Fibroblast of skin of left quadriceps (primary cell): ENCODE measurements at regions not wholly inside any gene's neighbourhood (a gene's known extent, or its start where the extent isn't known, plus 50 kb on each side); places are given as distances from the start of the nearest gene placed in this dataset.
A peak's percentile ranks its signal among the peaks of the same experiment; 100 is the strongest.

ENCODE experiments used
- DNase-seq, 2 experiments: peaks; one replicate each; pipeline ENCODE4 v3.0.0-alpha.2; 2013; ENCODE audit warnings: low read depth in 2 of 2

DNA sequence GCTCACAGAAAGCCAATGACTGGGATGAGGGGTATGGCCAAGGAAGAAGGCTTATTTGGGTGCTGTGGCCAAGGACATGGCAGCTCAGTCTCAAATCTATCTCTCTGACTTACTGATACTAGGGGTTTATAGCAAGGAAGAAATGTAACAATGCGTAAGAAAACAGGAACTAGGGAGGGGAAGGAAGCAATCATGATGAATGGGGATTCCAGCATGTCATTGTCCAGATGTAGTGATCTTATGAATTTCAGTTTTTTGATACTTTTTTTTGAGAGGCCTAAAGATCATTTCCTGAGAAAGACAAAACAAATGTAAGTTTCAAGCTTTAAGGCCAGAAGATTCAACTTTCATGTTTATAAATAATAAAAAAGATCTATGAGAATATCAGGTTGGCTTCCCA is 298.6 kb upstream of the FAM98A start:
- DNase-seq = no peak

GRCh38 chr2:33893824-33894223 is 294.7 kb upstream of the FAM98A start:
- no peak for DNase-seq

GRCh38 chr2:33891616-33892015 is 292.5 kb upstream of the FAM98A start:
- DNase-seq = no peak

DNA sequence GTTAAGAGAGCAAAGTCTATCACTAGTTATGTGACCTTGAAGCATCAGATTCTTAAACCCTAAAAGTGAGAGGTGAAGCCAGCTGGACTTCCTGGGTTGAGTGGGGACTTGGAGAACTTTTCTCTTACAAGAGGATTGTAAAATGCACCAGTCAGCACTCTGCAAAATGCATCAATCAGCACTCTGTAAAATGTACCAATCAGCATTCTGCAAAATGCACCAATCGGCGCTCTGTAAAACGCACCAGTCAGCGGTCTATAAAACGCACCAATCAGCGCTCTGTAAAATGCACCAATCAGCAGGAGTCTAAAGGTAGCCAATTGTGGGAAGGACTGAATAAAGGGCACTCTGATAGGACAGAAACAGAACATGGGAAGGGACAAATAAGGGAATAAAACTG is 291.6 kb upstream of the FAM98A start:
- no peak for DNase-seq

DNA sequence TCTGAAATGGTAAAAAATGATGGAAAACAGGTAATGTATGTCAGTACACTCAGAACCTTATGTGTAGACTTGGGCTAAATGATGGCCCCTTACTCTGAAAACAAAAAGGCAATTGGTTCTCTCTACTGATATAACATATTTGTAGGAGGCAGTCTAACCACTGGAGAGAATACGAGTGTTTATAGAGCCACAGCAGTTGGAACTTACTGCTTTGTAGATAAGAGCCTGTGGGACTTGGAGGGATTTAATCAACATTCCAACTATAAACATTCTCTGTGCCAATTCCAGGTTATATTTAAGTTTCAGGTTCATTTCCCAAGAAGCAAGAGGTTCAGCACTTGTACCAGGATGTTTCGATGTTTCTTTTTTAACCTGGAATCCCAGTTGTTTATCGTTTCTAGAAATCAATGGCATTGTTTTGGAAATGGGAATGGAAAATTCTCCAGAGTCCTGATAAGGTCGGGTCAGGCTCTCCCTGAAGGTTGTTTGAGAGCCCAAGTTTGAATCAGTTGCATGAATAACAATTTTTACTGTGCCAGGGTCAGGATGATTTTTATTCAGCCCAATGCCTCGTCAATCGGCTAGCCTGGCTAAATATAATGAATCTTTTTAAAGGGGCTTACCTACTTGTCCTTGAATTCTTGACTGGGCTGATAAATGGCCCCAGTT is 278.4 kb upstream of the FAM98A start:
- DNase-seq = no peak

- no peak for DNase-seq
These were observed 274.0 kb upstream of the FAM98A start for GRCh38 chr2:33873076-33873605.

DNA sequence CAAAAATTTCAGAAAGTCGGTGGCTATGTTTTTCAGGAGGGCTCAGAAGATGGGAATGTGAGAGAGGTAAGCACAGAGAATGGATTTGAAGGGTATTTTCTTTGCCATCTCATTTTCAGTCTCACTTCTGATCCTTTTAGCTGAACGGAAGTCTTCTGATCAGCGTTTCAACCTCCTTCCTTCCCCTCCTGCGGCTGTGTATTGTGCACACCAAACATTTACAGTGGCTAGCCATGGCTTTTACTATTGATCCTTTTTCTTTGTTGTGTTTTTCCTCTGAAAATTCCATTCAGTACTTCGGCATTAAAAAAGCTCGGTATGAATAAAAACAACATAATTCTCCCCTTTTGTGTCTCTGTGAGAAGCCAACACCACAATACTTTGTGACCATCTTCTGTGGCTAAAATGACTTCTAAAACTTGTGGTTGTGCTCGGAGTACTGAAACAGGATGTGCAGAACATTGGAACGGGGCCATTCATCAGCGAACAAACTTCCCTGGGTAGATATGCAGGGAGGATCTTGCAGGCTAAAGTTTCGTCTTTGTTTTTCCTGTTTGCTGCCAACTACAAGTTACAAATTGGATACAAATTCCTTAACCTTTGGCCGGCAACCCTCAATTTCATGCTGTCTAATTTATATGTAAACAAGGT is 260.8 kb upstream of the FAM98A start:
- DNase-seq = no peak

DNA sequence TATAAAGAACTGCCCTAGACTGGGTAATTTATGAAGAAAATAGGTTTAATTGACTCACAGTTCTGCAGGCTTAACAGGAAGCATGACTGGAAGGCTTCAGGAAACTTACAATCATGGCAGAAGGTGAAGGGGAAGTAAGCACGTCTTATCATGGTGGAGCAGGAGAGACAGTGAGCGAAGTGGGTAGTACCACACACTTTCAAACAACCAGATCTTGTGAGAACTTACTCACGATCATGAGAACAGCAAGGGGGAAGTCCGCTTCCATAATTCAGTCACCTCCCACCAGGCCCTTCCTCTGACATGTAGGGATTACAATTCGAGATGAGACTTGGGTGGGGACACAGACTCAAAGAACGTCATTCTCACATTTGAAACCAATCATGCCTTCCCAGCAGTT is 260.1 kb upstream of the FAM98A start:
- DNase-seq = no peak

- DNase-seq = peak; percentile 9 to 15
These were observed 249.4 kb upstream of the FAM98A start for GRCh38 chr2:33848486-33848885.

DNA sequence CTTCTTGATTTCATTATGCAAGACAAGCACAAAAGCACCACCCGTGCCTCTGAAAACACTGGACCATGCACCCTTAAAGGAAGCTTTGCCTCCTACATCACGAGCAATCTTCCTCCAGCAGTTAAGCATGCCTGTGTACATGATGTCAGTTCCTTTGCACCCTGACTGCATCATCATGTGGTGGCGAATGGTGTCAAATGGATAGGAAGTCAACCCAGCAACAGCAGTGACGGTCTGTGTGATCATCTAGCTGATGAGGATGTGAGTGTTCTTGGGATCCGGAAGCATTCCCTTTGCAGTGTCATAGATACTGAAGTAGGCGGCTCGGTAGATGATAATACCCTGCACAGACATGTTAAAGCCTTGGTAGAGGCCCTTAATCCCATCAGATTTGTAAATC is 240.7 kb upstream of the FAM98A start:
- DNase-seq = no peak

- DNase-seq = no peak
These were observed 237.5 kb upstream of the FAM98A start for GRCh38 chr2:33836628-33837027.

GRCh38 chr2:33835911-33836310 is 236.8 kb upstream of the FAM98A start:
- DNase-seq = no peak

- no peak for DNase-seq
These were observed 223.9 kb upstream of the FAM98A start for GRCh38 chr2:33822964-33823363.

- no peak for DNase-seq
These were observed 213.6 kb upstream of the FAM98A start for GRCh38 chr2:33812707-33813106.

DNA sequence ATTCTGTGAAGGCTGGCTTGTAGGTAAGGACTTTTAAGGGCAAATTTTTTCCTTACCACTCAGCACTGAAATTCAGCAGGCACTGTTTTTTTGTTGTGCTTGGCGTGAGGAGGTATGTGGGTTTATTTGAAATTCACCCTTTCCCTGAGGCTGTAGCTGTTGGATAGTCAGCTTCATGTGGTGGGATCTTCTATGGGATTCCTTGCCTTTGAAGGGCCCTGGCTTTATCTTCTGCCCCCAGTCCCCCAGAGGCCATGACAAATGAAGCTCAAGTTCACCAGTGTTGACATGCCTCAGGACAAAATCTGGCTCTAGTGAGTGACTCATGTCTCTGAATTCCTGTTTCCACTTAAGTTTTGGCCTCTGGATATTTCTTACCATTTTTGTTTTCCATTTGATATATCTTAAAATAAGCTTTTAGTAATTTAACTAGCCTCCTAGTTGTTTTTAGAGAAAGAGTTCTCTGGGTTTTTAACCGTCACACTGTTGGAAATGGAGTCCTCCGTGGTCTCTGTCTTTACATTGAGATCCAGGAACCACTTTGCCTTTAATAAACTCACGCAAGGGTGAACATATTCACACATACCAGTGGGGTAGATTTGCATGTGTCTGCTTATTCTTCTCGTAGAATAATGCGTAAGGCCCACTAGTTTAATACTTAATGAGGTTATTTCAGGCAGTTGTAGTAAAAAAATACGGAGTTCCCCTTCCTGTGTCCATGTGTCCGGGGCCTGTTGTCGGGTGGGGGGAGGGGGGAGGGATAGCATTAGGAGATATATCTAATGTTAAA is 211.1 kb upstream of the FAM98A start:
- DNase-seq = no peak

- no peak for DNase-seq
These were observed 206.9 kb upstream of the FAM98A start for GRCh38 chr2:33806041-33806440.

DNA sequence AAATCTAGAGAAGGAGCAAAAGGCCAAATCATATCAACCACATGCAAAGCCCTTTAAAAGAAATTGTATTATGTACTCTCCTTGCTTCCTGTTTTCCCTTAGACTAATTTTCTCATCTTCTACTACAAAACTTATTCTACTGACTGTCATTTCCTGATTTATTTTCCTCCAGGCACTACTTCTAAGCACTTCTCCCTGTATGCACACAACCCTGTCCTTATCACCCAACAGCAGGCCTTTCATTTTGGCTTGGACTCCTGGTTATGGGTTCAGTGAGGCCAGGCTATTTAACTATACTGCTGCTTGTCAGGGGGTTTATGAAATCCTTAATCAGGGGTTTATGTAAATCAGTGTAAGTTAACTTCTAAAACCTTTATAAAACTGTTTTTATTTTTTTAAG is 205.1 kb upstream of the FAM98A start:
- DNase-seq = no peak

DNA sequence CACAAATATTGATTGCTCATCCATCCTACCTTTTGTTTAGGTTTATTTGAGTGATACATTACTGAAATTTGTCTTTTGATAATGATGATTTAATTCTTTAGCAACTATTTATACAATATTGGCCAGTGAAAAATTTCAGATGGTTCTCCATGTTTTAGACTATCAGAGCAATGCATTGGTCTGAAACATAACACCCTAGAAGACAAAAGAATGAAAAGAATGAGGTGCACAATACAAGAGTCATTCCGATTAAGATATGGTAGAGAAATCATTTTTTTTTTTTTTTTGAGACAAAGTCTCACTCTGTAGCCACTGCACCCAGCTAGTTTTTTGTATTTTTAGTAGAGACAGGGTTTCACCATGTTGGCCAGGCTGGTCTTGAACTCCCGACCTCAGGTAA is 197.4 kb upstream of the FAM98A start:
- no peak for DNase-seq

DNA sequence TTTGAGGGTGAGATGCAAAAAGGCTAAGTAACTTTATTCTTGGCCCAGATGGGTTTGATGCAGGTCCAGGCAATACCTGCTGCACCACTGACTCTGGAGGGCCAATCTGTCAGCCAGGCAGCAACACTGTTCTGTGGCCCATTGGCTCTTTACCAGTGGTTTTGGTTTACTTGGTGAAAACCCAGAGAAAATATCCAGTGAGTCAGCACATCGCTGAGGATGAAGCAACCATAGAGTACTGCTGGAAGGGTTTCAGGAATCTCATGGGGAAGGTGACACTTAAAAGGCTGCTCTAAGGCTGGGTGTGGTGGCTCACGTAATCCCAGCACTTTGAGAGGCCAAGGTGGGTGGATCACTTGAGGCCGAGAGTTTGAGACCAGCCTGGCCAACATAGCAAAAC is 192.5 kb upstream of the FAM98A start:
- no peak for DNase-seq

DNA sequence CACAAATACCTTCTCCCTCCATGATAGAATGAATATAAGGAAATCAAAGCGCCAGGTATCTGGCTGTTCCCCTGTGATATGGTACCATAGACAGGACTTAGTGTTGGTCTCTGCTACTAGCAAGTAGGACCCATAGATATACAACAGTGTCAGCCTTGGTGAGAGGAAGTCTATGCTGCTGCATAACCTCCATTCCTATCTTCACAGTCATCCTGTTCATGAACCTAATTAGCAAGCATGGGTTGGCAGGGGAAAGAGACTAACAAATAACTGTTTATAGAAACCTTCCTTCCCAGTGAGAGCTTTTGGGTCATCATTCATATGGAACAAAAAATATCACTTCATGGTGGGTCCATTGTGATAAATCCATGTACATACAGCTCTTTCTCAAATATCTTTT is 188.9 kb upstream of the FAM98A start:
- DNase-seq = no peak

- DNase-seq = no peak
These were observed 187.8 kb upstream of the FAM98A start for GRCh38 chr2:33786881-33787280.

- DNase-seq = no peak
These were observed 186.4 kb upstream of the FAM98A start for GRCh38 chr2:33785201-33786106.
